ENCODE measurements at regions not wholly inside any gene's neighbourhood (a gene's known extent, or its start where the extent isn't known, plus 50 kb on each side); places are given as distances from the start of the nearest gene placed in this dataset.

GRCh38 chr3:124609402-124609801, 120.8 kb upstream of the UMPS start:
- Histone ChIP-seq H3K4me2 (no peak overlapping the region), H3K36me3 (ENCODE audit: low read depth) (no peaks in the 10 kb centered on the region), H3K4me3 (no peak overlapping the region), H4K20me1 (ENCODE audit: insufficient read depth) (no peaks in the 10 kb centered on the region), H3K4me1 (replicated peaks; ENCODE audit: insufficient read depth) (peaks cover 15% of the 10 kb centered on the region), H2AFZ (no peak overlapping the region), H3K27me3 (ENCODE audit: insufficient read depth, low read depth) (no peaks in the 10 kb centered on the region), H3K9me3 (ENCODE audit: insufficient read depth, low read depth) (no peaks in the 10 kb centered on the region), H3K27ac (no peak overlapping the region), H3F3A (ENCODE audit: insufficient read depth, low read depth) (no peaks in the 10 kb centered on the region), H3K79me2 (ENCODE audit: low read depth) (no peaks in the 10 kb centered on the region), H3K9me2 (ENCODE audit: insufficient read depth) (no peaks in the 10 kb centered on the region)
- ChIA-PET POLR2A (ENCODE audit: unreplicated experiment) (no interaction called here), CTCF (no interaction called here)
- TF ChIP-seq CTCF (conservative IDR thresholded peaks at IDR 0.05) (no peak), EZH2 (IDR thresholded peaks at IDR 0.05; ENCODE audit: low read depth) (no peak)
- intact Hi-C loops (cut with micrococcal nuclease; ENCODE audit: unreplicated experiment), result no loop called here
- BruUV-seq (replicated peaks), result no TSS peak
- DNase-seq, result no peak

- CTCF ChIA-PET, result no interaction called here
Measured at GRCh38 chr3:124610130-124610529, 120.1 kb upstream of the UMPS start.

GRCh38 chr3:124611520-124611919, 118.7 kb upstream of the UMPS start:
- BruUV-seq (replicated peaks), result no TSS peak
- POLR2A ChIA-PET (ENCODE audit: unreplicated experiment), result no interaction called here
- CTCF ChIA-PET, result no interaction called here
- no peak overlapping the region for H3K4me3 ChIP-seq
- H3K36me3 ChIP-seq (ENCODE audit: low read depth), result no peaks in the 10 kb centered on the region
- peaks cover 15% of the 10 kb centered on the region for H3K4me1 ChIP-seq (replicated peaks; ENCODE audit: insufficient read depth)
- TF ChIP-seq EZH2 (IDR thresholded peaks at IDR 0.05; ENCODE audit: low read depth) (no peak), CTCF (conservative IDR thresholded peaks at IDR 0.05) (no peak)
- H3K9me2 ChIP-seq (ENCODE audit: insufficient read depth), result no peaks in the 10 kb centered on the region
- H3K79me2 ChIP-seq (ENCODE audit: low read depth), result no peaks in the 10 kb centered on the region
- H3K27me3 ChIP-seq (ENCODE audit: insufficient read depth, low read depth), result no peaks in the 10 kb centered on the region
- intact Hi-C loops (cut with micrococcal nuclease; ENCODE audit: unreplicated experiment), result no loop called here
- no peak overlapping the region for H3K27ac ChIP-seq
- no peak overlapping the region for H2AFZ ChIP-seq
- H4K20me1 ChIP-seq (ENCODE audit: insufficient read depth), result no peaks in the 10 kb centered on the region
- H3K4me2 ChIP-seq, result no peak overlapping the region
- no peaks in the 10 kb centered on the region for H3F3A ChIP-seq (ENCODE audit: insufficient read depth, low read depth)
- H3K9me3 ChIP-seq (ENCODE audit: insufficient read depth, low read depth), result no peaks in the 10 kb centered on the region
- no peak for DNase-seq

More at GRCh38 chr3:124610130-124610529, 120.1 kb upstream of the UMPS start:
- TF ChIP-seq CTCF (conservative IDR thresholded peaks at IDR 0.05) (no peak), EZH2 (IDR thresholded peaks at IDR 0.05; ENCODE audit: low read depth) (no peak)
- Histone ChIP-seq H3K4me1 (replicated peaks; ENCODE audit: insufficient read depth) (peaks cover 15% of the 10 kb centered on the region), H3K9me3 (ENCODE audit: insufficient read depth, low read depth) (no peaks in the 10 kb centered on the region), H3F3A (ENCODE audit: insufficient read depth, low read depth) (no peaks in the 10 kb centered on the region), H3K27me3 (ENCODE audit: insufficient read depth, low read depth) (no peaks in the 10 kb centered on the region), H3K27ac (no peak overlapping the region), H4K20me1 (ENCODE audit: insufficient read depth) (no peaks in the 10 kb centered on the region), H3K4me2 (no peak overlapping the region), H3K79me2 (ENCODE audit: low read depth) (no peaks in the 10 kb centered on the region), H3K4me3 (no peak overlapping the region), H3K9me2 (ENCODE audit: insufficient read depth) (no peaks in the 10 kb centered on the region), H2AFZ (no peak overlapping the region), H3K36me3 (ENCODE audit: low read depth) (no peaks in the 10 kb centered on the region)
- POLR2A ChIA-PET (ENCODE audit: unreplicated experiment), result no interaction called here
- intact Hi-C loops (cut with micrococcal nuclease; ENCODE audit: unreplicated experiment), result no loop called here
- no peak for DNase-seq
- BruUV-seq (replicated peaks), result no TSS peak
